ENCODE measurements at regions not wholly inside any gene's neighbourhood (a gene's known extent, or its start where the extent isn't known, plus 50 kb on each side); places are given as distances from the start of the nearest gene placed in this dataset.

DNA sequence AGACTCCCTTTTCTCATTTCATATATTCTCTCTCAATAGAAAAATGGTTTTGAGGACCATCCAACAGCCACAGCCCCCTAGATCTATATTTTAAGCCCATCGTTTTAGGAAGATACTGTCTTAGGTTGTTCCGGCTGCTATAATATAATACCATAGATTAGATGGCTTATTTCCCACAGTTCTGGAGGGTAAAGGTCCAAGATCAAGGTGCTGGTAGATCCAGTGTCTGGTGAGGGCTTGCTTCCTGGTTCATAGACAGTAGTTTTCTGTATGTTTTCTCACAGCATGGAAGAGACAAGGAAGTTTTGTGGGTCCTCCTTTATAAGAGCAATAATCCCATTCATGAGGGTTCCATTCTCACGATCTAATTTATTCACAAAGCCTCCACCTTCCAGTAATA is 215.1 kb downstream of the AASDHPPT start:
- no peaks in the 10 kb centered on the region for H3K4me1 Mint-ChIP-seq (ENCODE audit: unreplicated experiment)
- TF ChIP-seq, protein P1, sequence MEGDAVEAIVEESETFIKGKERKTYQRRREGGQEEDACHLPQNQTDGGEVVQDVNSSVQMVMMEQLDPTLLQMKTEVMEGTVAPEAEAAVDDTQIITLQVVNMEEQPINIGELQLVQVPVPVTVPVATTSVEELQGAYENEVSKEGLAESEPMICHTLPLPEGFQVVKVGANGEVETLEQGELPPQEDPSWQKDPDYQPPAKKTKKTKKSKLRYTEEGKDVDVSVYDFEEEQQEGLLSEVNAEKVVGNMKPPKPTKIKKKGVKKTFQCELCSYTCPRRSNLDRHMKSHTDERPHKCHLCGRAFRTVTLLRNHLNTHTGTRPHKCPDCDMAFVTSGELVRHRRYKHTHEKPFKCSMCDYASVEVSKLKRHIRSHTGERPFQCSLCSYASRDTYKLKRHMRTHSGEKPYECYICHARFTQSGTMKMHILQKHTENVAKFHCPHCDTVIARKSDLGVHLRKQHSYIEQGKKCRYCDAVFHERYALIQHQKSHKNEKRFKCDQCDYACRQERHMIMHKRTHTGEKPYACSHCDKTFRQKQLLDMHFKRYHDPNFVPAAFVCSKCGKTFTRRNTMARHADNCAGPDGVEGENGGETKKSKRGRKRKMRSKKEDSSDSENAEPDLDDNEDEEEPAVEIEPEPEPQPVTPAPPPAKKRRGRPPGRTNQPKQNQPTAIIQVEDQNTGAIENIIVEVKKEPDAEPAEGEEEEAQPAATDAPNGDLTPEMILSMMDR (IDR thresholded peaks at IDR 0.05; ENCODE audit: unreplicated experiment), result no peak
- DNase-seq (ENCODE audit: low spot score), result no peak

DNA sequence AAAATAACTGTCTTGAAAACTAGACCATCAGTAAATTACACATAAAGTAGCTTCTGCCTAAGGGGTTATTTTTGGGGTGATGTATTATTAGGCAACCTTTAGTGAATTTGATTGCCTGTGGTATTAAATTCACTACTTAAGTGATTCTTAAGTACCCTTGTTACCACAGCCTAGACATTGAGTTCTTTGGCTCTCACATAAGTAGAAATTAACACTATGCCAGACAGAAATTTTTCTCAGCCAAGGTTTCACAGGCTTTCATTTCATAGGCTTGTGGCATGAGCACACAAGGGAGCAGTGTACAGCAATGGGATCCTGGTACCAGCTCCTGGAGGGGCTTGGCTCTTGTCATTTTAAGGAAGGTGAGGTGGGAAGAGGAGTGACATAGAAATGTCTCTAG is 218.5 kb downstream of the AASDHPPT start:
- DNase-seq (ENCODE audit: low spot score), result no peak
- TF ChIP-seq, protein P1 (IDR thresholded peaks at IDR 0.05; ENCODE audit: unreplicated experiment), result no peak
- H3K36me3 Mint-ChIP-seq (ENCODE audit: low read depth, unreplicated experiment), result no peaks in the 10 kb centered on the region
- no peak overlapping the region for H3K4me3 Mint-ChIP-seq (ENCODE audit: unreplicated experiment)
- H3K4me1 Mint-ChIP-seq (ENCODE audit: unreplicated experiment), result no peaks in the 10 kb centered on the region
- H3K27ac Mint-ChIP-seq (ENCODE audit: unreplicated experiment), result no peak overlapping the region
- no peaks in the 10 kb centered on the region for H3K27me3 Mint-ChIP-seq (ENCODE audit: unreplicated experiment)
- H3K9me3 Mint-ChIP-seq (ENCODE audit: unreplicated experiment), result no peaks in the 10 kb centered on the region

More for the DNA sequence above, 215.1 kb downstream of the AASDHPPT start:
- H3K9me3 Mint-ChIP-seq (ENCODE audit: unreplicated experiment), result no peaks in the 10 kb centered on the region
- H3K27ac Mint-ChIP-seq (ENCODE audit: unreplicated experiment), result no peak overlapping the region
- no peak overlapping the region for H3K4me3 Mint-ChIP-seq (ENCODE audit: unreplicated experiment)
- no peaks in the 10 kb centered on the region for H3K27me3 Mint-ChIP-seq (ENCODE audit: unreplicated experiment)
- H3K36me3 Mint-ChIP-seq (ENCODE audit: low read depth, unreplicated experiment), result no peaks in the 10 kb centered on the region

DNA sequence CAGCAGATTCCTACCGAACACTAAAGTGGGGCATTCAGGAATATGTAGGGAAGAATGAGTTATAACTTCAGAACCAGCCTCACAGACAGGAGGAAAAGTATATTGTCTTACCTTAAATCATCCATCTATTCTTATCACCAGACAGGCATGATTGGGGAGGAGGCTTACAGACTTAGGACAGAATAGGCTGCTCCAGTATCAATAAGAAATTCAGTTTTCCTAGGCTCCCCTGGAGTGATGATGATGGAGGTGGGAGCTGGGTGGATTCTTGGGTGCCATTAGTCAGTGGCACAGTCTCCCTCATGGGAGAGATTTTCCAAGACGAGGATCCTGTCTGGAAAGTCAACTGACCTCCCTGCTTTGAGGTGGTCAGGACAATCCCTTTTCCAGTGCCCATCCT is 225.0 kb downstream of the AASDHPPT start:
- Mint-ChIP-seq H3K9me3 (ENCODE audit: unreplicated experiment) (no peaks in the 10 kb centered on the region), H3K36me3 (ENCODE audit: low read depth, unreplicated experiment) (no peaks in the 10 kb centered on the region), H3K4me1 (ENCODE audit: unreplicated experiment) (no peaks in the 10 kb centered on the region), H3K27me3 (ENCODE audit: unreplicated experiment) (peaks cover 1% of the 10 kb centered on the region), H3K27ac (ENCODE audit: unreplicated experiment) (no peak overlapping the region), H3K4me3 (ENCODE audit: unreplicated experiment) (no peak overlapping the region)
- DNase-seq (ENCODE audit: low spot score), result no peak
- TF ChIP-seq, protein P1 (IDR thresholded peaks at IDR 0.05; ENCODE audit: unreplicated experiment), result no peak

DNA sequence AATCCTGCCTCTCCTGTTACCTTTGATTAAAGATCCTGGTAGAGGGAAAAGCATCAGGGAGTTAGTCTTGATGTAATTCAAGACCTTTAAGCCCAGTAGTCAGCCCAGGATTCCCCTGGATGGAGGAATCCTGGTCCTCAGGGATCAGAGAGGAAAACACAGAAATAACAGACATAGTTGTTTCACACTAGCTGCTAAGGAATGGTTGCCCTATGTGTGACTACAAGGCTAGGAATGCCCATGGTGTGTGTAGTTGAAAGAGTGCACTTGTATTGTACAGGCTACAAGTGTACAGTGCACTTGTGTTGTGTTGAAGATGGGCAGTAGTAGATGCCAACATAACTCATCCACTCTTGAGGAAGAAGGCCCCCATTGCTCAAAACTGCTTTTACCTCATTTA is 226.8 kb downstream of the AASDHPPT start:
- Mint-ChIP-seq H3K4me3 (ENCODE audit: unreplicated experiment) (no peak overlapping the region), H3K36me3 (ENCODE audit: low read depth, unreplicated experiment) (no peaks in the 10 kb centered on the region), H3K27ac (ENCODE audit: unreplicated experiment) (no peak overlapping the region), H3K9me3 (ENCODE audit: unreplicated experiment) (no peaks in the 10 kb centered on the region), H3K27me3 (ENCODE audit: unreplicated experiment) (peaks cover 1% of the 10 kb centered on the region), H3K4me1 (ENCODE audit: unreplicated experiment) (no peaks in the 10 kb centered on the region)
- TF ChIP-seq, protein P1 (IDR thresholded peaks at IDR 0.05; ENCODE audit: unreplicated experiment), result no peak
- DNase-seq (ENCODE audit: low spot score), result no peak

DNA sequence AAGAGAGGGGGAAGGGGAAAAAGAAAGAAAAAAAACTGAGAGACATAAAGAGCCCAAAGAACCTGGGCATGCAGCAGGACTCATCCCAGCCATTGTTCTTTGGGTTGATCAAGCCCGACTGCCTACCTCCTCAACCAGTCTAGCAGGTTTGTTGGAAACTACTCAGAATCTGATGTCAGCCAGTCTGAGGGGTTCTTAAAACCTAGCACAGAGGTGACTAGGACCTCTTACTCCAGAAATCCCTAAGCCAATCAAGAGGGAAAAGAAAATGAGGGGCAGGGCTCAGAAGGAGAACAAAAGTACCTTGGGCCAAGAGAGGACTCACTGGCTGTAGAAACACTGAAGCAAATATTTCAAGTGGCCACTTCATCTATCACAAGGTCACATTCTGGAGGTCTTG is 228.0 kb downstream of the AASDHPPT start:
- Mint-ChIP-seq H3K4me1 (ENCODE audit: unreplicated experiment) (no peaks in the 10 kb centered on the region), H3K9me3 (ENCODE audit: unreplicated experiment) (no peaks in the 10 kb centered on the region), H3K36me3 (ENCODE audit: low read depth, unreplicated experiment) (no peaks in the 10 kb centered on the region), H3K27me3 (ENCODE audit: unreplicated experiment) (peaks cover 1% of the 10 kb centered on the region), H3K27ac (ENCODE audit: unreplicated experiment) (no peak overlapping the region), H3K4me3 (ENCODE audit: unreplicated experiment) (no peak overlapping the region)
- DNase-seq (ENCODE audit: low spot score), result no peak
- TF ChIP-seq, protein P1 (IDR thresholded peaks at IDR 0.05; ENCODE audit: unreplicated experiment), result no peak

Data from endothelial cell (in vitro differentiated cells).